Mesendoderm (in vitro differentiated cells): ENCODE measurements at regions not wholly inside any gene's neighbourhood (a gene's known extent, or its start where the extent isn't known, plus 50 kb on each side); places are given as distances from the start of the nearest gene placed in this dataset.

ENCODE experiments used
- DNase-seq: peaks from one replicate; pipeline ENCODE4 v3.0.0; 2013
- H2AK5ac ChIP-seq: 2 replicates; pipeline ENCODE4 v1.6.1; 2013; ENCODE audit warnings: low read length, inconsistent platforms
- H2BK120ac ChIP-seq: 2 replicates; pipeline ENCODE4 v1.6.1; 2013; ENCODE audit warnings: low read depth, mild to moderate bottlenecking, low read length, moderate library complexity, mixed read lengths
- H2BK15ac ChIP-seq: replicated peaks from 2 replicates; pipeline ENCODE4 v1.6.1; 2013; ENCODE audit warnings: low read depth, mild to moderate bottlenecking, moderate library complexity
- H2BK5ac ChIP-seq: 2 replicates; pipeline ENCODE4 v1.6.1; 2013; ENCODE audit warnings: low read length, inconsistent platforms
- H3K18ac ChIP-seq: 2 replicates; pipeline ENCODE4 v1.6.1; 2013; ENCODE audit warnings: mild to moderate bottlenecking, low read length, mixed read lengths
- H3K23ac ChIP-seq: one replicate; pipeline ENCODE4 v1.6.1; 2013; ENCODE audit warnings: low read length
- H3K27ac ChIP-seq: 2 replicates; pipeline ENCODE4 v1.5.1; 2013; ENCODE audit warnings: low read depth, mild to moderate bottlenecking, inconsistent platforms, low read length, moderate library complexity
- H3K27me3 ChIP-seq: 2 replicates; pipeline ENCODE4 v1.6.1; 2013; ENCODE audit warnings: low read length, control low read depth, mild to moderate bottlenecking, inconsistent platforms; ENCODE audit not compliant: insufficient read depth, poor library complexity
- H3K36me3 ChIP-seq: 2 replicates; pipeline ENCODE4 v1.6.1; 2013; ENCODE audit warnings: low read length, inconsistent platforms; ENCODE audit not compliant: control insufficient read depth, insufficient read depth
- H3K4ac ChIP-seq: one replicate; pipeline ENCODE4 v1.6.1; 2013; ENCODE audit warnings: low read depth, mild to moderate bottlenecking, low read length, moderate library complexity
- H3K4me1 ChIP-seq: 2 replicates; pipeline ENCODE4 v1.6.1; 2013; ENCODE audit warnings: low read depth, low read length, inconsistent platforms; ENCODE audit not compliant: control insufficient read depth
- H3K4me2 ChIP-seq: 2 replicates; pipeline ENCODE4 v1.6.1; 2013; ENCODE audit warnings: low read length
- H3K4me3 ChIP-seq: 2 replicates; pipeline ENCODE4 v1.5.1; 2013; ENCODE audit warnings: mild to moderate bottlenecking, low read length
- H3K56ac ChIP-seq: one replicate; pipeline ENCODE4 v1.6.1; 2013; ENCODE audit warnings: low read length
- H3K79me1 ChIP-seq: 2 replicates; pipeline ENCODE4 v1.6.1; 2013; ENCODE audit warnings: low read length, inconsistent platforms
- H3K79me2 ChIP-seq: 2 replicates; pipeline ENCODE4 v1.6.1; 2013; ENCODE audit warnings: mild to moderate bottlenecking, low read length; ENCODE audit not compliant: control insufficient read depth, insufficient read depth
- H3K9ac ChIP-seq: 2 replicates; pipeline ENCODE4 v1.6.1; 2013; ENCODE audit warnings: low read length, inconsistent platforms
- H4K5ac ChIP-seq: one replicate; pipeline ENCODE4 v1.6.1; 2013; ENCODE audit warnings: low read length
- H4K8ac ChIP-seq: one replicate; pipeline ENCODE4 v1.6.1; 2013; ENCODE audit warnings: low read depth, mild to moderate bottlenecking, control low read depth, low read length, moderate library complexity
- WGBS: extraction: QIAGEN DNeasy Blood & Tissue Kit; methylation state at CpG from one replicate; pipeline ENCODE4 v1.1.7; 2013; ENCODE audit warnings: low lambda C conversion rate, missing lambda C conversion rate; ENCODE audit not compliant: insufficient coverage; ENCODE audit errors: extremely low coverage; 5-methylcytosine and 5-hydroxymethylcytosine counted together

DNA sequence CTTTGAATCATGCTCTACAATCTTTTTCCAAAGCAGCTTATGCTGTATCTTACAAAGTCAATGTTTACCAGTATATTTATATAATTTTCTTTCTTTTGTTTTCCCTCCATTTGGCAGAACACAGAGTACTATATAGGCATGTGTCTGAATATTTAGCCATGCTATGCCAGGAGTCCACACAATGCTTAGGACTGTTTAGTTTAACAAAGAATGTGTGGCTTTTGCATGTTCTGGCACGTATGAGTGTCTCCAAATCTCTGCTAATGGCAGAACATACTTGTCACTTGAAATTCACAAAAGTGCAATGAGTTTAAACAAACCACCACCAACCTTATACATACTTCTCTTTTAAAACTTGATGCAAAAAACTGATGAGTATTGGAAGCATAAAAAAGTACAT lies 268.0 kb downstream of the NR4A2 start:
- no peaks in the 10 kb centered on the region for H3K36me3 ChIP-seq
- no peak overlapping the region for H4K5ac ChIP-seq
- no peak overlapping the region for H3K56ac ChIP-seq
- no peak overlapping the region for H3K23ac ChIP-seq
- no peaks in the 10 kb centered on the region for H3K4me1 ChIP-seq
- no peak overlapping the region for H3K9ac ChIP-seq
- H3K27me3 ChIP-seq = no peaks in the 10 kb centered on the region
- H2BK15ac ChIP-seq = no peak overlapping the region
- no peak overlapping the region for H3K4ac ChIP-seq
- no peaks in the 10 kb centered on the region for H3K79me2 ChIP-seq
- no peak overlapping the region for H2BK120ac ChIP-seq
- no peaks in the 10 kb centered on the region for H3K79me1 ChIP-seq
- no peak overlapping the region for H3K18ac ChIP-seq
- no peak overlapping the region for H3K4me2 ChIP-seq
- DNase-seq = no peak
- H2AK5ac ChIP-seq = no peak overlapping the region
- WGBS = no CpG with 5 or more reads among the region's 1 CpG
- H3K27ac ChIP-seq = no peak overlapping the region
- no peak overlapping the region for H4K8ac ChIP-seq
- no peak overlapping the region for H2BK5ac ChIP-seq
- no peak overlapping the region for H3K4me3 ChIP-seq

- H3K27me3 ChIP-seq = no peaks in the 10 kb centered on the region
- WGBS = no CpG with 5 or more reads among the region's 1 CpG
- no peak overlapping the region for H3K18ac ChIP-seq
- no peaks in the 10 kb centered on the region for H3K4me1 ChIP-seq
- no peak overlapping the region for H3K56ac ChIP-seq
- H3K4ac ChIP-seq = no peak overlapping the region
- H3K23ac ChIP-seq = no peak overlapping the region
- H3K79me2 ChIP-seq = no peaks in the 10 kb centered on the region
- no peak overlapping the region for H2BK120ac ChIP-seq
- H3K9ac ChIP-seq = no peak overlapping the region
- H3K4me2 ChIP-seq = no peak overlapping the region
- DNase-seq = no peak
- no peak overlapping the region for H3K27ac ChIP-seq
- H2BK5ac ChIP-seq = no peak overlapping the region
- H3K4me3 ChIP-seq = no peak overlapping the region
- H3K79me1 ChIP-seq = no peaks in the 10 kb centered on the region
- H2BK15ac ChIP-seq = no peak overlapping the region
- no peak overlapping the region for H2AK5ac ChIP-seq
- no peaks in the 10 kb centered on the region for H3K36me3 ChIP-seq
- H4K5ac ChIP-seq = no peak overlapping the region
- no peak overlapping the region for H4K8ac ChIP-seq
Measured at GRCh38 chr2:156057647-156058046, 274.9 kb downstream of the NR4A2 start.

- DNase-seq = no peak
- no peaks in the 10 kb centered on the region for H3K4me1 ChIP-seq
- H3K23ac ChIP-seq = no peak overlapping the region
- H4K8ac ChIP-seq = no peak overlapping the region
- no CpG with 5 or more reads among the region's 2 CpGs for WGBS
- H3K36me3 ChIP-seq = no peaks in the 10 kb centered on the region
- no peak overlapping the region for H3K18ac ChIP-seq
- no peaks in the 10 kb centered on the region for H3K79me2 ChIP-seq
- H3K79me1 ChIP-seq = no peaks in the 10 kb centered on the region
- H2AK5ac ChIP-seq = no peak overlapping the region
- no peak overlapping the region for H3K9ac ChIP-seq
- no peak overlapping the region for H2BK120ac ChIP-seq
- no peak overlapping the region for H3K27ac ChIP-seq
- H3K56ac ChIP-seq = no peak overlapping the region
- no peak overlapping the region for H3K4me2 ChIP-seq
- no peak overlapping the region for H4K5ac ChIP-seq
- no peaks in the 10 kb centered on the region for H3K27me3 ChIP-seq
- no peak overlapping the region for H3K4me3 ChIP-seq
- H3K4ac ChIP-seq = no peak overlapping the region
- H2BK15ac ChIP-seq = no peak overlapping the region
- H2BK5ac ChIP-seq = no peak overlapping the region
Measured at GRCh38 chr2:156054983-156055382, 277.5 kb downstream of the NR4A2 start.

- Histone ChIP-seq H4K8ac (no peak overlapping the region), H3K27me3 (no peaks in the 10 kb centered on the region), H3K79me2 (no peaks in the 10 kb centered on the region), H3K4me3 (no peak overlapping the region), H3K36me3 (no peaks in the 10 kb centered on the region), H2BK5ac (no peak overlapping the region), H2BK120ac (no peak overlapping the region), H3K27ac (no peak overlapping the region), H2BK15ac (no peak overlapping the region), H3K56ac (no peak overlapping the region), H3K79me1 (no peaks in the 10 kb centered on the region), H3K18ac (no peak overlapping the region), H3K9ac (no peak overlapping the region), H3K4ac (no peak overlapping the region), H3K23ac (no peak overlapping the region), H2AK5ac (no peak overlapping the region), H4K5ac (no peak overlapping the region), H3K4me2 (no peak overlapping the region), H3K4me1 (no peaks in the 10 kb centered on the region)
- DNase-seq = no peak
- WGBS = no CpG with 5 or more reads among the region's 2 CpGs
Measured at GRCh38 chr2:156046900-156047299, 285.6 kb downstream of the NR4A2 start.

GRCh38 chr2:156042895-156043294 lies 289.6 kb downstream of the NR4A2 start:
- no peak overlapping the region for H2AK5ac ChIP-seq
- H4K8ac ChIP-seq = no peak overlapping the region
- H3K36me3 ChIP-seq = no peaks in the 10 kb centered on the region
- H3K4me1 ChIP-seq = no peaks in the 10 kb centered on the region
- no peak overlapping the region for H3K23ac ChIP-seq
- no peak overlapping the region for H2BK15ac ChIP-seq
- DNase-seq = no peak
- H3K27ac ChIP-seq = no peak overlapping the region
- no peak overlapping the region for H3K4me2 ChIP-seq
- H4K5ac ChIP-seq = no peak overlapping the region
- H3K4me3 ChIP-seq = no peak overlapping the region
- no peak overlapping the region for H3K9ac ChIP-seq
- H2BK120ac ChIP-seq = no peak overlapping the region
- no peak overlapping the region for H3K4ac ChIP-seq
- H3K18ac ChIP-seq = no peak overlapping the region
- no peak overlapping the region for H2BK5ac ChIP-seq
- no peaks in the 10 kb centered on the region for H3K79me2 ChIP-seq
- H3K56ac ChIP-seq = no peak overlapping the region
- no peaks in the 10 kb centered on the region for H3K79me1 ChIP-seq
- H3K27me3 ChIP-seq = no peaks in the 10 kb centered on the region

GRCh38 chr2:156038021-156038420 lies 294.5 kb downstream of the NR4A2 start:
- Histone ChIP-seq H2BK5ac (no peak overlapping the region), H4K5ac (no peak overlapping the region), H2BK15ac (no peak overlapping the region), H3K23ac (no peak overlapping the region), H3K56ac (no peak overlapping the region), H3K4ac (no peak overlapping the region), H3K79me1 (no peaks in the 10 kb centered on the region), H3K27me3 (no peaks in the 10 kb centered on the region), H4K8ac (no peak overlapping the region), H3K79me2 (no peaks in the 10 kb centered on the region), H3K9ac (no peak overlapping the region), H3K4me2 (no peak overlapping the region), H3K27ac (no peak overlapping the region), H2AK5ac (no peak overlapping the region), H3K4me1 (no peaks in the 10 kb centered on the region), H2BK120ac (no peak overlapping the region), H3K18ac (no peak overlapping the region), H3K36me3 (no peaks in the 10 kb centered on the region), H3K4me3 (no peak overlapping the region)
- no CpG with 5 or more reads among the region's 1 CpG for WGBS
- DNase-seq = no peak
